Activated T-helper 1 cell treated with anti-CD3 and anti-CD28 coated beads, Interleukin-12 subunit alpha, Interleukin-12 subunit beta, Interleukin-2, Interleukin-4 antibody, amounts not matched to agents 30 ng/mL and 10 ng/mL and 1 ng/mL, durations not matched to agents 14 hours and 24 hours and 36 hours (primary cell): ENCODE measurements at regions not wholly inside any gene's neighbourhood (a gene's known extent, or its start where the extent isn't known, plus 50 kb on each side); places are given as distances from the start of the nearest gene placed in this dataset.

ENCODE experiments used
- DNase-seq: peaks from one replicate; pipeline ENCODE4 v3.0.0; 2021; ENCODE audit warnings: low spot score
- H3K27ac Mint-ChIP-seq: one replicate; pipeline ENCODE4 v1.8.0; 2021; ENCODE audit warnings: mild to moderate bottlenecking, mixed read lengths
- H3K27me3 Mint-ChIP-seq: one replicate; pipeline ENCODE4 v1.8.0; 2022; ENCODE audit warnings: mild to moderate bottlenecking, moderate library complexity, mixed read lengths; ENCODE audit not compliant: insufficient read depth
- H3K36me3 Mint-ChIP-seq: one replicate; pipeline ENCODE4 v1.8.0; 2021; ENCODE audit warnings: low read depth, mixed read lengths
- H3K4me1 Mint-ChIP-seq: one replicate; pipeline ENCODE4 v1.8.0; 2021; ENCODE audit warnings: low read depth, mixed read lengths
- H3K4me3 Mint-ChIP-seq: one replicate; pipeline ENCODE4 v1.8.0; 2021; ENCODE audit warnings: mild to moderate bottlenecking, moderate library complexity, mixed read lengths
- H3K9me3 Mint-ChIP-seq: one replicate; pipeline ENCODE4 v1.8.0; 2021; ENCODE audit warnings: mixed read lengths
- intact Hi-C: fragments of 100-400 bp; cut with micrococcal nuclease; formaldehyde crosslinking; loops from one replicate; pipeline ENCODE4 v1.15.1; 2024

- Mint-ChIP-seq H3K27me3 (peaks cover 5% of the 10 kb centered on the region), H3K4me3 (no peak overlapping the region), H3K4me1 (no peaks in the 10 kb centered on the region)
Observed at GRCh38 chr6:71040043-71040442, 83.2 kb upstream of the B3GAT2 start.

GRCh38 chr6:71040841-71041240 is 84.0 kb upstream of the B3GAT2 start:
- H3K27ac Mint-ChIP-seq: no peak overlapping the region
- intact Hi-C loops: no loop called here
- H3K9me3 Mint-ChIP-seq: no peaks in the 10 kb centered on the region
- H3K27me3 Mint-ChIP-seq: peaks cover 5% of the 10 kb centered on the region
- no peaks in the 10 kb centered on the region for H3K36me3 Mint-ChIP-seq
- DNase-seq: no peak
- H3K4me3 Mint-ChIP-seq: no peak overlapping the region
- H3K4me1 Mint-ChIP-seq: no peaks in the 10 kb centered on the region

More at GRCh38 chr6:71040043-71040442, 83.2 kb upstream of the B3GAT2 start:
- Mint-ChIP-seq H3K27ac (no peak overlapping the region), H3K36me3 (no peaks in the 10 kb centered on the region), H3K9me3 (no peaks in the 10 kb centered on the region)
- DNase-seq: no peak
- intact Hi-C loops: no loop called here

- no peak for DNase-seq
- Mint-ChIP-seq H3K4me1 (no peaks in the 10 kb centered on the region), H3K27ac (no peak overlapping the region), H3K27me3 (peaks cover 5% of the 10 kb centered on the region), H3K4me3 (no peak overlapping the region), H3K36me3 (no peaks in the 10 kb centered on the region), H3K9me3 (no peaks in the 10 kb centered on the region)
- intact Hi-C loops: no loop called here
Observed at GRCh38 chr6:71043902-71044301, 87.0 kb upstream of the B3GAT2 start.

- peaks cover 5% of the 10 kb centered on the region for H3K27me3 Mint-ChIP-seq
- H3K9me3 Mint-ChIP-seq: no peaks in the 10 kb centered on the region
- H3K4me1 Mint-ChIP-seq: no peaks in the 10 kb centered on the region
- H3K36me3 Mint-ChIP-seq: no peaks in the 10 kb centered on the region
- DNase-seq: no peak
- intact Hi-C loops: no loop called here
- H3K27ac Mint-ChIP-seq: no peak overlapping the region
- H3K4me3 Mint-ChIP-seq: no peak overlapping the region
Observed at GRCh38 chr6:71044753-71045152, 87.9 kb upstream of the B3GAT2 start.

- intact Hi-C loops: no loop called here
- H3K4me3 Mint-ChIP-seq: no peak overlapping the region
- H3K9me3 Mint-ChIP-seq: no peaks in the 10 kb centered on the region
- DNase-seq: no peak
- no peaks in the 10 kb centered on the region for H3K4me1 Mint-ChIP-seq
- peaks cover 3% of the 10 kb centered on the region for H3K27me3 Mint-ChIP-seq
- no peaks in the 10 kb centered on the region for H3K36me3 Mint-ChIP-seq
- H3K27ac Mint-ChIP-seq: no peak overlapping the region
Observed at GRCh38 chr6:71045296-71045695, 88.4 kb upstream of the B3GAT2 start.

GRCh38 chr6:71047417-71047816 is 90.6 kb upstream of the B3GAT2 start:
- H3K4me1 Mint-ChIP-seq: no peaks in the 10 kb centered on the region
- no peaks in the 10 kb centered on the region for H3K9me3 Mint-ChIP-seq
- intact Hi-C loops: no loop called here
- no peak overlapping the region for H3K27ac Mint-ChIP-seq
- no peaks in the 10 kb centered on the region for H3K27me3 Mint-ChIP-seq
- no peak for DNase-seq
- H3K36me3 Mint-ChIP-seq: no peaks in the 10 kb centered on the region
- H3K4me3 Mint-ChIP-seq: no peak overlapping the region

- intact Hi-C loops: no loop called here
- Mint-ChIP-seq H3K4me1 (no peaks in the 10 kb centered on the region), H3K27ac (no peak overlapping the region), H3K4me3 (no peak overlapping the region), H3K9me3 (no peaks in the 10 kb centered on the region), H3K27me3 (no peaks in the 10 kb centered on the region), H3K36me3 (no peaks in the 10 kb centered on the region)
- DNase-seq: no peak
Observed at GRCh38 chr6:71048320-71049164, 91.7 kb upstream of the B3GAT2 start.

- H3K27ac Mint-ChIP-seq: no peak overlapping the region
- H3K4me3 Mint-ChIP-seq: no peak overlapping the region
- no peaks in the 10 kb centered on the region for H3K36me3 Mint-ChIP-seq
- no peaks in the 10 kb centered on the region for H3K27me3 Mint-ChIP-seq
- intact Hi-C loops: no loop called here
- H3K4me1 Mint-ChIP-seq: no peaks in the 10 kb centered on the region
- H3K9me3 Mint-ChIP-seq: no peaks in the 10 kb centered on the region
- no peak for DNase-seq
Observed at GRCh38 chr6:71049198-71049770, 92.4 kb upstream of the B3GAT2 start.

- Mint-ChIP-seq H3K27ac (no peak overlapping the region), H3K4me1 (no peaks in the 10 kb centered on the region), H3K9me3 (no peaks in the 10 kb centered on the region), H3K36me3 (no peaks in the 10 kb centered on the region), H3K27me3 (no peaks in the 10 kb centered on the region), H3K4me3 (no peak overlapping the region)
- no peak for DNase-seq
- intact Hi-C loops: no loop called here
Observed at GRCh38 chr6:71053475-71053874, 96.6 kb upstream of the B3GAT2 start.

- no peak overlapping the region for H3K4me3 Mint-ChIP-seq
- H3K27ac Mint-ChIP-seq: no peak overlapping the region
- no peak for DNase-seq
- intact Hi-C loops: no loop called here
- no peaks in the 10 kb centered on the region for H3K4me1 Mint-ChIP-seq
- H3K9me3 Mint-ChIP-seq: no peaks in the 10 kb centered on the region
- H3K36me3 Mint-ChIP-seq: no peaks in the 10 kb centered on the region
- no peaks in the 10 kb centered on the region for H3K27me3 Mint-ChIP-seq
Observed at GRCh38 chr6:71056656-71057055, 99.8 kb upstream of the B3GAT2 start.

GRCh38 chr6:71066153-71066552 is 109.3 kb upstream of the B3GAT2 start:
- intact Hi-C loops: no loop called here
- H3K9me3 Mint-ChIP-seq: no peaks in the 10 kb centered on the region
- H3K4me3 Mint-ChIP-seq: no peak overlapping the region
- H3K27ac Mint-ChIP-seq: no peak overlapping the region
- no peaks in the 10 kb centered on the region for H3K36me3 Mint-ChIP-seq
- H3K27me3 Mint-ChIP-seq: no peaks in the 10 kb centered on the region
- no peaks in the 10 kb centered on the region for H3K4me1 Mint-ChIP-seq
- no peak for DNase-seq

GRCh38 chr6:71067816-71068215 is 111.0 kb upstream of the B3GAT2 start:
- intact Hi-C loops: no loop called here
- Mint-ChIP-seq H3K36me3 (no peaks in the 10 kb centered on the region), H3K27ac (no peak overlapping the region), H3K4me3 (no peak overlapping the region), H3K9me3 (no peaks in the 10 kb centered on the region), H3K27me3 (no peaks in the 10 kb centered on the region), H3K4me1 (no peaks in the 10 kb centered on the region)
- no peak for DNase-seq

GRCh38 chr6:71072508-71072907 is 115.6 kb upstream of the B3GAT2 start:
- peaks cover 2% of the 10 kb centered on the region for H3K9me3 Mint-ChIP-seq
- H3K4me1 Mint-ChIP-seq: no peaks in the 10 kb centered on the region
- H3K27me3 Mint-ChIP-seq: no peaks in the 10 kb centered on the region
- no peak overlapping the region for H3K4me3 Mint-ChIP-seq
- no peak overlapping the region for H3K27ac Mint-ChIP-seq
- intact Hi-C loops: no loop called here
- no peaks in the 10 kb centered on the region for H3K36me3 Mint-ChIP-seq
- DNase-seq: no peak
